ENCODE measurements at regions not wholly inside any gene's neighbourhood (a gene's known extent, or its start where the extent isn't known, plus 50 kb on each side); places are given as distances from the start of the nearest gene placed in this dataset.

DNA sequence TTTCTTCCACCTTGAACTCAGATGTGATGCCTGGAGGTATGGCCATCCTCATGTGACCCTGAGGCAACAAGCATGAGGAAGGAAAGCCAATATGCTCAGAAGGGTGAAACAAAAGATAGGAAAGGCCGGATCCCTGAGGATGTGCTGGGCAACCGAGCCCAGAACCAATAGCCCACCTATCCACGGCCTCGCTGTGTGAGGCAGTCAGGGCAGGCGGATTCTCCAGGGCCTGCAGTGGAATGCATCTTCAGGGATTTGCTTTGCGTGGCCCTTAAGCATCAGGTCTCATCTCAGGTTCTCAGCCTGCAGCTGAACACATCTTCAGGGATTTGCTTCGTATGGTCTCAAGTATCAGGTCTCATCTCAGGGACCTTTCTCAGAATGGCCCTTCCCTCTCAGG, 139.8 kb downstream of the ANKRD60 start:
- no peak overlapping the region for H3K27ac Mint-ChIP-seq
- no peaks in the 10 kb centered on the region for H3K9me3 Mint-ChIP-seq
- intact Hi-C loops (cut with micrococcal nuclease): no loop called here
- H3K4me3 Mint-ChIP-seq: no peak overlapping the region
- H3K4me1 Mint-ChIP-seq (ENCODE audit: low read depth): no peaks in the 10 kb centered on the region
- no peaks in the 10 kb centered on the region for H3K36me3 Mint-ChIP-seq (ENCODE audit: low read depth)
- peaks cover 11% of the 10 kb centered on the region for H3K27me3 Mint-ChIP-seq (ENCODE audit: insufficient read depth)
- no peak for DNase-seq (ENCODE audit: low spot score)

DNA sequence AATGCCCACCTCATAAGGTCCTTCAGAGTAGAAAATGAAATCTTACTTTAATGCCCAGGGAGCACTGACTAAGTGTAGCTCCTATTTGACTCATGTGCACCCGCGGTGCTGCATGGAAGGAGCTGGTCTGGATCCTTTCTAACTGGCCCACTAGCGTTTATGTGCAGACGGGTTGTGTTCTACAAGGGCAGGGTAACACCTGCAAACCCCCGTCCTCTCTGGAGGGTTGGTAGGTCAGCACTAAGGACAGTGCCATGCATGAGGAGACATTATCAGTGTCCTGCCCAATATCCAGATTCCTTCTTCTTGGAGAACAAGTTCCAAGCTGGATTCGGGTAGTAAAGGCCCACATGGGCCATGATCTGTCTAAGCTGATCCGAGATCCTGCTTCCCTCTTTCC, 140.3 kb downstream of the ANKRD60 start:
- intact Hi-C loops (cut with micrococcal nuclease): no loop called here
- H3K27me3 Mint-ChIP-seq (ENCODE audit: insufficient read depth): peaks cover 11% of the 10 kb centered on the region
- no peak for DNase-seq (ENCODE audit: low spot score)

DNA sequence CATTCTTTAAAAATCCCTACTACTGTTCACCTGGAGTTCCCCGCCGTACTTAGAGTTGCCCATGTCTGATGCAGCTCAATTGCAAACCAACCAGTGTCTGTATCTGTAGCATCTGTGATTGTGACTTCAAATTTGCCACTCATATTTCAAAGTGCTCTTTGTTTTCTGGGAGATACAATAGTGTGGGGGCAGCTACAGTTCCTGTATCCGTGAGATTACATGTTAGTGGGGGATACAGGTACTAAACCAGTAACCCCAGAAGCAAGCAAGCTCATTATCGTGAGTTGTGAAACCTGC, 140.9 kb downstream of the ANKRD60 start:
- Mint-ChIP-seq H3K4me3 (no peak overlapping the region), H3K27ac (no peak overlapping the region), H3K9me3 (no peaks in the 10 kb centered on the region), H3K27me3 (ENCODE audit: insufficient read depth) (peaks cover 9% of the 10 kb centered on the region), H3K36me3 (ENCODE audit: low read depth) (no peaks in the 10 kb centered on the region), H3K4me1 (ENCODE audit: low read depth) (no peaks in the 10 kb centered on the region)
- intact Hi-C loops (cut with micrococcal nuclease): loop anchor here (1.0 kb wide), 1 partner anchor 490 kb away; no protein-coding TSS in a partner anchor
- no peak for DNase-seq (ENCODE audit: low spot score)

More for the DNA sequence above, 140.3 kb downstream of the ANKRD60 start:
- Mint-ChIP-seq H3K36me3 (ENCODE audit: low read depth) (no peaks in the 10 kb centered on the region), H3K4me1 (ENCODE audit: low read depth) (no peaks in the 10 kb centered on the region), H3K9me3 (no peaks in the 10 kb centered on the region), H3K27ac (no peak overlapping the region), H3K4me3 (no peak overlapping the region)

DNA sequence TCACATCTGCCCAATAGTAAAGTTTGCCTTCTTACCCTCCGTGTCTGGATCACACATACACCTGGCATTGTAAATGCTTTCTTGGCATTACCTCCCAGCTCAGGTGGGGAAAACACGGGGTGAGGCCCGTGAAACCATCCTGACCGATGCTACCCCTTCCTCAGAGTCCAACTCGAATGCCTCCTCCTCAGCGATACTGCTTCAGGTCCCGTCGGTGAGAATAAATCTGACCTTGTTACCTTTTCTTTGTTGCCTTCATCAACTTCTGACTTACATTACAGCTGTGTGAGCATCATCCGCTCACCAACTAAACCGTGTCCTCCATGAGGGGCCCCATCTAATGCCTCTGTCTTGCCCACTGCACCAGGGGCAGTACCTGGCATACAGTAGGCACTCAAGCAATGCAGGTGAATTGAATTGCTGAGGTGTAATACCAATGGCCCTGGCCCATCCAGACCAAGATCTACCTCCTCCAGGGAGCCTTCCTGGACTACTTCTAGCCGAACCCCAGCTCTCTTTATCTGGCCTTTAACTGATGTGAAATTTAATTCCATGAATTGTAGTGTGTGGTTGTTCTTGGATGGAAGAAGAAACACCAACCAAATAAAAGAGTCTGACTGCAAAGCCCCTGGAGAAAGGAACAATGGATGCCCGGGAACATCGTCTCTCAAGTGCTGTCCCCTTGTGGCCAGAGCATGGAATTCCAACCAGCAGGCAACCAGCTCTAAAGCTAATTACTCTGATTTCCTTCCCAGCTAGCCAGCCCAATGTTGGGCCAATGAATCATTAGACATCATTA, 141.5 kb downstream of the ANKRD60 start:
- peaks cover 7% of the 10 kb centered on the region for H3K27me3 Mint-ChIP-seq (ENCODE audit: insufficient read depth)
- intact Hi-C loops (cut with micrococcal nuclease): loop anchor here (1.0 kb wide), 1 partner anchor 490 kb away; no protein-coding TSS in a partner anchor
- no peaks in the 10 kb centered on the region for H3K36me3 Mint-ChIP-seq (ENCODE audit: low read depth)
- no peak overlapping the region for H3K4me3 Mint-ChIP-seq
- no peak overlapping the region for H3K27ac Mint-ChIP-seq
- H3K4me1 Mint-ChIP-seq (ENCODE audit: low read depth): no peaks in the 10 kb centered on the region
- H3K9me3 Mint-ChIP-seq: no peaks in the 10 kb centered on the region
- no peak for DNase-seq (ENCODE audit: low spot score)

DNA sequence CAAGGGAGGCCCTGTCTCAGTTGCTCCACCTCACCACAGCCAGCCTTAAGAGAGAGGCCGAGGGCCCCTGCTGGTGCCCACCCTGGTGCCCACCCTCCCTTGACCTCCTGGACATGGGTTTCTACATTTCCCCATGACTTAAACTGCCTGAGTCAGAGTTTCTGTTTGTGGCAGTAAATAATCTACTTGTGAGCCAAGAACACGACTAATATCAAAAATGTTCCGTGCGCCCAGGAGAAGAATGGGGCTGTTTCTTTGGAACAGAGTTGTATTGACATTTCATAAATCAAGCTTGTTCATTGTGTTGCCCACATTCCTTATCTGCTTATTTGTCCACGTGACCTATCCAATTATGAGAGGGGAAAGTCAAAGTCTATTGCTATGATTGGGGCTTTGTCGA, 143.5 kb downstream of the ANKRD60 start:
- Mint-ChIP-seq H3K4me3 (no peak overlapping the region), H3K36me3 (ENCODE audit: low read depth) (no peaks in the 10 kb centered on the region), H3K9me3 (no peaks in the 10 kb centered on the region), H3K27ac (no peak overlapping the region), H3K4me1 (ENCODE audit: low read depth) (no peaks in the 10 kb centered on the region), H3K27me3 (ENCODE audit: insufficient read depth) (peaks cover 7% of the 10 kb centered on the region)
- DNase-seq (ENCODE audit: low spot score): no peak
- intact Hi-C loops (cut with micrococcal nuclease): no loop called here

DNA sequence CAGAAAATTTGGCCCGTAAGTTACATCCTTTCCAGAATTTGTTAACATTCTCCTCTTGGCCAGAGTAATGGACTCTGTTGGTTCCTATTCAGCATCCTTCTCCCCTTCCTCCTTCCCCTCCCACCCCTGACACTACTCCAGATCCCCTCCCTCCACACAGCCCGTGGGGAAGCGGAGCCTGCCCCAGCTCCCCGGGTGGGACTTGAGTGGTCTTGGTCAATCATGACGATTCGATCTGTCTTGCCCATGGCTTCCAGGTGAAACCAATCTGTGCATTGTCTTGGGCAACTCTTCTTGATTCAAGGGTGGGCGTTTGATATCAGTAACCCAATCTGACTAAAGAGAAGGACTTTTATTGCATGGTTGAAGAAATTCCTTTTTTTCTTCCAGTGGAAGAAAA, 143.9 kb downstream of the ANKRD60 start:
- Mint-ChIP-seq H3K27me3 (ENCODE audit: insufficient read depth) (peaks cover 7% of the 10 kb centered on the region), H3K4me3 (no peak overlapping the region), H3K27ac (no peak overlapping the region), H3K36me3 (ENCODE audit: low read depth) (no peaks in the 10 kb centered on the region), H3K4me1 (ENCODE audit: low read depth) (no peaks in the 10 kb centered on the region), H3K9me3 (no peaks in the 10 kb centered on the region)
- intact Hi-C loops (cut with micrococcal nuclease): no loop called here
- DNase-seq (ENCODE audit: low spot score): no peak

DNA sequence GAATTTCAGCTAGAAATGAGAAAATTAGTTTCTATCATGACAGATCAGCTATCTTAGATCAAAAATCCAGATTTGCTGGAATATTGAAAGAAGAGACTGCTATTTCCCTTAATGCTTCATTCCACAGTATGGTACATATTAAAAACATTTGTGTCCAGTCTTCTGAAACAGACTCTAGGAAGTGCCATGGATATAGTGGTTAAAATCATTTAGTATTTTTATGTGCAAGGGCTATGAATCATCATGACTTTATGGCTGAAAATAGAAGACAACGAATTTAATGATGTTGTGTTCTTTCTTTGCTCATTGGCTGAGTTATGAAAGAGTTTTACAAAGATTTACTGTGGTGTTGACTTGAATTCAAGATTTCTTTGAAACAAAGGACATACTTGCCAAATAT, 146.6 kb downstream of the ANKRD60 start:
- no peaks in the 10 kb centered on the region for H3K36me3 Mint-ChIP-seq (ENCODE audit: low read depth)
- peaks cover under 1% of the 10 kb centered on the region for H3K27me3 Mint-ChIP-seq (ENCODE audit: insufficient read depth)
- no peaks in the 10 kb centered on the region for H3K4me1 Mint-ChIP-seq (ENCODE audit: low read depth)
- intact Hi-C loops (cut with micrococcal nuclease): no loop called here
- no peak overlapping the region for H3K27ac Mint-ChIP-seq
- no peak for DNase-seq (ENCODE audit: low spot score)
- H3K9me3 Mint-ChIP-seq: no peaks in the 10 kb centered on the region
- no peak overlapping the region for H3K4me3 Mint-ChIP-seq

DNA sequence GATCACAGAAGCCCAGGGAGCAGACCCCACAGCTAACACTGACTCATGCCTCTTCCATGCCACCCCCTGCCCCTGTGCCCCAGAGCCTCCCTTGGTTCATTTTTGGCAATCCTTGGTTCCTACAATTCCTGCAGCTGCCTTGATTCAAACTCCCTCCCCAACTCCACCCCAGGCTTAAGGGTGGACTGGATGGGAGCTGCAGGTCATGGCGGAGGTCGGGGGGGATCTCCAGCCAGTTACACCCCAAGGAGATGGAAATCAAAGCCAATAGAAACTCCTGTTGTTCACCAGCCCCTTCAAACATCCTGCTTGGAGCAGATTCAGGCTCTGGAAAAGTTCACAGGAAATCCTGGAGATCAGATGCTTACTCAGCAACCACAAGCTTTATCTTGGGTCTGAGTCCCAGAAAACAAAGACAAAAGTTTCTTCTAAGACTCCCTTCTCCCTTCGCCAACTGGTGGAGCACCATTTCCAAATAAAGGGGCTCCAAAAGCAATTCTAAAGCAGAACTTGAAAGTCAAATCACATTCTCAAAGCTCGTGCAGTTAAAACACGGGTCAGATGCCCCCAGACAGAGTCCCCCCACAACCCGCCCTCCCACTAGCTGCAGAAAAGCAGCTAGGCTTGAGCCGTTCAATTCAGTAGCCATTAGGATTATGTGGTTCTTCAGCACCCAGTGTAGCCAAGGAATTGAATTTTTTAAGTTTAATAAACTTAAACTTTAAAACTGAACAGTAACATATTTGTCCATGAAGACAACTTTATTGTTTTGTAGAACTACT, 149.5 kb downstream of the ANKRD60 start:
- Mint-ChIP-seq H3K36me3 (ENCODE audit: low read depth) (no peaks in the 10 kb centered on the region), H3K4me1 (ENCODE audit: low read depth) (peaks cover 5% of the 10 kb centered on the region), H3K27me3 (ENCODE audit: insufficient read depth) (peaks cover 2% of the 10 kb centered on the region), H3K4me3 (no peak overlapping the region), H3K9me3 (no peaks in the 10 kb centered on the region), H3K27ac (no peak overlapping the region)
- DNase-seq (ENCODE audit: low spot score): no peak
- intact Hi-C loops (cut with micrococcal nuclease): no loop called here

DNA sequence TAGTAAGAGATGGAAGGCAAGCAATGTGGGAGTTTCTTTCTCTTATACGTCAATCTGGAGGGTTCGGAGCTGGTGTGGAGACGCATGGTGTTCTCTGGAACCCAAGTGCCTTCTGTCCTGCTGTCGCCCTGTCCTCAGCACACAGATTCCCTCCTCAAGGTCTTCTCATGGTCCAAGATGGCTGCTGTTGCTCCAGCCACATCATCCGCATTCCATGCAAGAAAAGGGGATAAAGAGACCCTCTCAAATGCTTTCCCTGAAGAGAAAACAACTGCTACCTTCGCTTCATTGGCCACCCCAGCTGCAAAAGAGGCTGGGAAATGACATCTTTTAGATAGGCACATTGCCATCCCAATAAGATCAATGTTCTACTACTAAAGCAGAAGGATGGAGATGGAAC, 151.2 kb downstream of the ANKRD60 start:
- no peaks in the 10 kb centered on the region for H3K36me3 Mint-ChIP-seq (ENCODE audit: low read depth)
- peaks cover 2% of the 10 kb centered on the region for H3K27me3 Mint-ChIP-seq (ENCODE audit: insufficient read depth)
- intact Hi-C loops (cut with micrococcal nuclease): no loop called here
- no peaks in the 10 kb centered on the region for H3K9me3 Mint-ChIP-seq
- H3K4me1 Mint-ChIP-seq (ENCODE audit: low read depth): peaks cover 5% of the 10 kb centered on the region
- no peak for DNase-seq (ENCODE audit: low spot score)
- H3K4me3 Mint-ChIP-seq: no peak overlapping the region
- no peak overlapping the region for H3K27ac Mint-ChIP-seq

DNA sequence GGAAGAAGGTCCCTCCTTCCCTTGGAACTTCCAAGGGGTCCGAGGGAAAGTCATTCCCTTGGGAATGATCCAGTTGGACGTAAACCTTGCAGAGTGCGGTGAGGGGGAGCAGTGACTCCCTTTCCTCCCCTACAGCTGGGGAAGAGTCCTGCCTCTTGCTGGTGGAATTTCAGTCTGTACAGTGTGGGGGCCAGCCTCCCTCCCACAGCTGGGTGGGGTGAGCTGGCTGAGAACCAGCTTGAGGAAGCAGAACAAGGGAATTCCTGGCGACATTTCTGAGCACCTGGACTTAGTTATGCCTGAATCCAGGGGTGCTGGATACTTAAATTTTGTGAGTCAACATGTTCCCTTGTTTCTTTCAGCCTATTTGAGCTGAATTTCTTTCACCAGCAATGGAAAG, 152.0 kb downstream of the ANKRD60 start:
- intact Hi-C loops (cut with micrococcal nuclease): no loop called here
- H3K4me3 Mint-ChIP-seq: no peak overlapping the region
- H3K27me3 Mint-ChIP-seq (ENCODE audit: insufficient read depth): peaks cover 2% of the 10 kb centered on the region
- no peaks in the 10 kb centered on the region for H3K36me3 Mint-ChIP-seq (ENCODE audit: low read depth)
- H3K4me1 Mint-ChIP-seq (ENCODE audit: low read depth): peaks cover 5% of the 10 kb centered on the region
- H3K27ac Mint-ChIP-seq: no peak overlapping the region
- H3K9me3 Mint-ChIP-seq: no peaks in the 10 kb centered on the region
- DNase-seq (ENCODE audit: low spot score): no peak

DNA sequence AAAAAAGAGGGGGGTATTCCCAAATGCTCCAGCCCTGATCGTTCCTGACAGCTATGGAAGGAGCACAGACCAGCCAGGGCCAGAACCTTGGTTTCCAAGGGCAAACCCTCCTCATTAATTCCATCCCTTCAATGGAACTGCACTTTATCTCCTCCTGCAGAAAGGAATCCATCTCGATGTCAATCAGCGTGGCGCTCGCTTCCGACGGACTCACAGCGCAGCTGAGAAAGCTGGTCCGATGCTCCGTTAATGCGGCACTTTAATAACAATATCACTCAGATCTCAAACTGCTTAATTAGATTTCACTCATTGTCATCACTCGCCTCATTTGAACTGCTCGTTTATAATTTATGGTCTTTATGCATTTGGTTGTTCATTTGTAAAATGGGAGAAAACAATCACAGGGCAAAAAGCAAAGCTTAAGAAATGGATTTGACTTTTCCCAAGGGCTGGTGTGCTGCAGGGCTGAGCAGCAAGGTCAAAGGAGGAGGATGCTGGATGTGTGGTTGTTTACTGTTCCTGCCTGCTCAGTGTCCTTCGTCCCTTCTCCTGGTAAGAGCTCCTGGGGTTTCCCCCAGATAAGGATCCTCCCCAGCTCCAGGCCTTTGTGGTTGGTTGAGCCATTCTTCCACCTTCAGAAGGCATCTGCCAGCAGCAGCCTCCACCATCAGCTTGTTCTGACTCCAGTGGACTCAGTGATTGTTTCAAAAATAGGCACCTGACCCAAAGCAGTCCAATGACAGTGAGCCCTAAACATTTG, 152.7 kb downstream of the ANKRD60 start:
- DNase-seq (ENCODE audit: low spot score): no peak
- no peaks in the 10 kb centered on the region for H3K9me3 Mint-ChIP-seq
- intact Hi-C loops (cut with micrococcal nuclease): no loop called here
- no peaks in the 10 kb centered on the region for H3K36me3 Mint-ChIP-seq (ENCODE audit: low read depth)
- H3K27ac Mint-ChIP-seq: no peak overlapping the region
- peaks cover 2% of the 10 kb centered on the region for H3K27me3 Mint-ChIP-seq (ENCODE audit: insufficient read depth)
- no peak overlapping the region for H3K4me3 Mint-ChIP-seq
- peaks cover 5% of the 10 kb centered on the region for H3K4me1 Mint-ChIP-seq (ENCODE audit: low read depth)

DNA sequence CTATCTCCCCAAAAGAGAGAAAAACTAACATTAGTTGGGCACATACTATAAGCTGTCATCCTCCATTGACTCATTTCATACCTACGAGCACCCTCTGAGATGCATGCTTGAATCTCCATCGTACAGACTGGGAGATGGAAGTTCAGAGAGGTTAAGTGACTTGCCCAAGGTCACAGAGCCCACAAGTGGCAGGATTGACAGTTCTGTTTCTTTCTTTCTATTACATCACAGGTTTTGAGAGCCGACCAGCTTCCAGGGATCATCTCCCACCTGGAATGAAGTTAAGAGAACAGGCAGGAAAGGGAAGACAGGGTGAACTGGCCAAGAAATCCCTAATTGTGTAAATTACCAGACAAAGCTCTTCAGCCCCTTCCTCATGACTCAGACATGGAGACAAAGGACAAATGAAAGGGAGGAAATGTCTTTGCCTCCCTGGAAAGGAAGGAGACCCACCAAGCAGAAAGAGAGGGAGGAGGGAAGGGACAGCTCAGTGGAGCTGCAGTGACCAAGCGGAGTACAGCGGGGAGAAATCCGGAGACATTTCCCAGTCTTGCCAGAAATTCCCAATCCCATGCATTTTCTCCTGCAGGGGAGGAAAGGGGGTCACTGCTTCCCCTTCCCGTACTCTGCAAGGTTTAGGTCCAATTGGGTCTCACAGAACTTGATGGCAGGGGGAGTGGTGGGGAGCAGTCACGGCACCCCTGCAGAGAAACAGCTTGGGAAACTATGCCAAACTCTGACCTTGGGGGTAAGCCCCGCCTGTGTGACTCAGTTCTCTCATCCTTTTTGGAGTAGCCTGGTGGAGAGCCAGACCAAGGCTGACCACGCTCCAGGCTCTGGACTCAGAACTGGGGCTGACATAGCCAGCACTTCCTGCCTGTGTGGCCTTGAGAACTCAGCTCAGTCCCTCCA, 154.3 kb downstream of the ANKRD60 start:
- Mint-ChIP-seq H3K9me3 (no peaks in the 10 kb centered on the region), H3K4me1 (ENCODE audit: low read depth) (peaks cover 5% of the 10 kb centered on the region), H3K36me3 (ENCODE audit: low read depth) (no peaks in the 10 kb centered on the region), H3K27ac (no peak overlapping the region), H3K4me3 (no peak overlapping the region), H3K27me3 (ENCODE audit: insufficient read depth) (peaks cover 4% of the 10 kb centered on the region)
- DNase-seq (ENCODE audit: low spot score): no peak
- intact Hi-C loops (cut with micrococcal nuclease): no loop called here
